Stimulated activated CD8-positive, alpha-beta memory T cell treated with anti-CD3 and anti-CD28 coated beads, Interleukin-2, amount 100 ng/mL, for 48 hours (primary cell): ENCODE measurements at regions not wholly inside any gene's neighbourhood (a gene's known extent, or its start where the extent isn't known, plus 50 kb on each side); places are given as distances from the start of the nearest gene placed in this dataset.
A peak's percentile ranks its signal among the peaks of the same experiment; 100 is the strongest.

Experiments
- DNase-seq, 2 donors: peaks; one replicate each; pipeline ENCODE4 v3.0.0-alpha.2; 2020; ENCODE audit warnings: low read depth in 2 of 2

DNA sequence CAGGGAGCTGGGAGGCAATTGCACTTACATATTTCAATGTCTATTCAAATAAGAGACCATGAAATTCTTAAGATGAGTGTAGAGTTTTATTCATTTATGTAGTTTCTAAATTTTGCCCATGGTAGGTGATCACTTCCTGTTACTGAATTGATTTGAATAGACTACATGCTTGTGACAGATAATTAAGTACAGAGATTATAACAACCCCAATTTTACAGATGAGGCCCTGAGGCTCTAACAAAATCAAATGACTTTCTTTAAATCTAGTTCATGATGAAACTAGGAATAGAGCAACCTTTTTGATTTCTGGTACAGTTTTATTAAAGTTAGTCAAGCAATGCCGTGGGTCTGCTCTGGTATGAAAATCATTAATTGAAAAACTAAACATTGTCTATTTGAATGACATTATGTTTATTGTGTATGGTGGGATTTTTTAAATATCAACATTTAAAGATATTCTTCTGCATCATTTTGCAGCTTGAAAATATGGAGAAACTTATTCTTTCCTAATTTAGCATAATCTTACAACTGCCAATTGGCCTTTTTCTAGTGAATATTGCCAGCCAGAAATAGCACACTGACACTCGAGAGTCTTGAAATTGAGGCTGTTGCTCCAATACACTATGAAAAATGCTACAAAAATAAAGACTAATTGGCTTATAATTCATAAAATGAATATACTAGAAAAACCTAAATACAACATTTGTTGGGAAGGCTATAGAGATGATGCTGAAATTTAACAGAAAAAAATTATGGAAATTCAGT, 308.9 kb downstream of the SLC6A15 start:
- no peak for DNase-seq

DNA sequence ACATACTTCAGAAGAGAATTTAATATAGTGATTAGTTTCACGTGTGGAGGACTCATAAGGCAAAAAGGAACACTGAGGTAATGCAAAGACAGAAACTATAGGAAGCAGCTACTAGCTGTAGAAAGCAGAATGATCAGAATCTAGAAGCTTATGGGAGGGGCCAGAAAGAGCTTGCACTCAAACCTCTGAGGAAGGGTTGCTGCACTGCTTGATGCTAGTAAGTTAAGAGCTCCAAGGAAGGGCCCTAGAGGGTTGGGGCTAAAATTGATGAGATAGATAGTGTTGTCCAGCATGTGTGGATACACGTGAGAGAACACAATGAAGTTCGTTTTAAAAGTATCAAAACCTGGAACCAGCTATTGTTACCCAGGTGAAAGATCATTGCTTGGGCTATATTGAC, 311.1 kb downstream of the SLC6A15 start:
- no peak for DNase-seq

DNA sequence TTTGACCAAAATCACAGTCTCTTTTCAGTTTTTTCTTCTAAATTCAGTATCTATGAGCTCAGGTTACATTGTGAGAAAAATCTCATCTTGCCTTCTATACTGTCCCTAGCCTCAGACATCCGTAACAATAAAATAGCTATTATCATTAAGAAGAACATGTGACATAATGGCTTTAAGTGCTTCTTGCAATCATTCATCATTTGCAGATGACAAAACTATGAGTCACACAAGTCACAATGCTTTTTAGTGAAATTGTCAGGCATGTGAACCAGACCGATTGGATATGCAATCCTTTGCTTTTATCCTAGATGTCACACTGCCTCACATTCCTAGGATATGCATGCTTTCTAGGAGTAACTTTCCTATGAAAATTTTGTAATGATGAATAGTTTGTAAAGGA, 313.1 kb downstream of the SLC6A15 start:
- no peak for DNase-seq

DNA sequence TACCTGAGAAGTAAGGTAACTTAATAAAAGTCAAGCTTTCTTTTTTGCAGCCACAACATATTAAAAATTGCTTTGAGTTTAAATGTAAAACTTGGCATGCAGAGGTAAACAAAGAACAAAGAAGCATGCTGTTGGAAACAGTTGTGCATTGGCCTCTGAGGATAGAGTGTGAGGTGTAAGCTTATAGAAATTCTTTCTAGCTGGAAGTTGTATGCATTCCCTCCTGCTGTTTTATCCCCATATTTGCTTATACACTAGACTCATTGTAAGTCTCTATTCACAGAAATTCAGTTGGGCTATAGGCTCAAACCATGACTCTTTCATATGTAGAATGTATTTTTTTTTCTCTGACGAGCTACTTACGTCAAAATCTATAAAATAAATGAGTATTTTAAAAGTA, 316.3 kb downstream of the SLC6A15 start:
- no peak for DNase-seq

DNA sequence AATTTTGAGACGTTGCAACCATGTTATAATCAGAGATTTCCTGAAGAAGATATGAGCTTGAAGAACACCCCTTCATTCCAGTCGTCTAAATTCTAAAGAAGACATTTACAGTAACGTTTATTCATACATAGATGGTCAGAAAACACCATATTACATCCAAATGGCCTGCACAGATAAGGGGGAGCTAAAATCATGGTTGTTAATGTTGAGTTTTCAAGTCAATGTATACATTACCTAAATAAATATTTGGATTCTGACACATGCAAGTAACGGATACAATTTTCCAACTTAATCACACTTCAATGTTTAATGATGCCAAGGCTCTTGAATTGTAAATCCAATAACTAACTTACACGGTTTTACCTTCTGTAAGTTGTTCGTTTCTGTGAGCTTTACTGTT, 318.4 kb downstream of the SLC6A15 start:
- DNase-seq = no peak

DNA sequence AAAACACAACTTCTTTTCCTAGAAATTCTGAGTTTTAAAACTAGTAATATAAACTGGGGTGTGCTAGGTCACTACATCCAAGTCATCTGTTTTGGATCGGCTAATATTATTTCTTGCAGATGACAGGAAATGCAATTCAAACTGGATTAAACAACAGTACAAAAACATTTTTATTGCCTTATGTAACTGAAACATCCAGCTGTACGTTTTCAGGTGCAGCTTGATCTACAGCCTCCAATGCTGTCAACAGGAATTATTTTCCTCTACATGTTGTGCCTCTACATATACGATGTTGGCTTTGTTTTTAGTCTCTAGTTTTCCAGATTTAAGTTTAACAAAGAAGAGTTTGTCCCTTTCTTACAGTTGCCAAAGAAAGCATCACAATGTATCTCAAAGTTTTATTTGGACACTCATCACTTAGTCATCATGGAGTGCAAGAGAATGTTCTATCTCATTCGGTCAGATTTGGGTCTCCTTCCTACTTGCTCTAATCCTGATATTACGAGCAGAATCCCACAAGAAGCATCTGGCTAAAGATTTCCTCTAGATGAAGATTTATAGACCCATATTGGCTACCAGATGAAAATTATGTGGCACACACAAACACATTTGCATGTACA, 326.7 kb downstream of the SLC6A15 start:
- DNase-seq = no peak

DNA sequence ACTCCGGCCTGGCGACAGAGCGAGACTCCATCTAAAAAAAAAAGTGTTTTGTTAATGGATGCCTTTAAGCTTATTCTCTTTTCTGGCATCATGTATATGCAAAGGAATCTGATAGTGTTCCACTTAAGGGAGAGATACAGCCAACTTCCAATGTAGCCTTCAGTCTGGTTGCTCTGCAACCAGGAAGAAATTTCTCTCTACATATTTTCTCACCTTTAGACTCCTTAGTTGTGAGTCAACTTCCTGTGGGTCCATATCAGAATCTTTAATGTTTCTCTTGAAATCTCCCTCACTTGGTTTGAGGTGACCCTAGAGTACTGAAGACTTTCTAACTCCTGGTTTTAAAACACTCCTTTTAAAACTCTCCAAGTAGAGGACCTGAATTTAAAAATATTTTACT, 340.4 kb downstream of the SLC6A15 start:
- no peak for DNase-seq

DNA sequence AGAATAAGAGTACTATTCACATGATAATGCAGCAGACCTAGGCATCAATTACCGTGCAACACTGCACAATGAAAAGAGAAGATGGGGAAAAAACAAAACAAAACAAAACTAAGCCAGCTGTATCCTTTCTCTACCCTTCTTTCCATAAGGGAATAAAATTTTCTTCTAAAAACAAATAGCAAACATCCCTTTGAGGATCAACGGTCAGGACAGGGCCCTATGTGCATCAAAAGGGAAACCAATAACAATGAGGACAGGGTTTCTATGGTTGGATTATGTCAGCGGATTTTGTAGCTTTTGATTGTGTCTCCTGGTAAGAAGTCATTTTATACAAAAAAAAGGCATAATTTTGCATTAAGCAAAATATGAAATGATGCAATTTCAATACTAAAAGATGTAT, 350.3 kb downstream of the SLC6A15 start:
- no peak for DNase-seq

DNA sequence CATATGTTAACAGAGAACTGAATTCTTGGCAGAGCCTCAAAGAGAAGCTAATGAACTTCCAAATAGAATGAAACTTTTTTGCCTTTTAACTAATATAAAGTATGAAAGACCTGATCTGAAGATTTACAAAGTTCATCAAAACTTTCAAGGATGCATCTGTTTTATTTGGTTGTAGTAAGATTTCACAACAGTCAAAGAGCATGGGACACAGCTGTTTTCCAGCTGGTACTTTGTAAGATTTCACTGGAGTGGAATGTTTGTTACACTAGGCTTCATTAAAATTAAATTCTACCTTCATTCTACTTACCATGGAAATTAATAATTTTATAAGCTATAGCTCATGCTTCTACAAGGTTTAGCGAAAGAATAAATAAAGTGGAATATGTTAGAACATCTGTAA, 351.2 kb downstream of the SLC6A15 start:
- DNase-seq = no peak

DNA sequence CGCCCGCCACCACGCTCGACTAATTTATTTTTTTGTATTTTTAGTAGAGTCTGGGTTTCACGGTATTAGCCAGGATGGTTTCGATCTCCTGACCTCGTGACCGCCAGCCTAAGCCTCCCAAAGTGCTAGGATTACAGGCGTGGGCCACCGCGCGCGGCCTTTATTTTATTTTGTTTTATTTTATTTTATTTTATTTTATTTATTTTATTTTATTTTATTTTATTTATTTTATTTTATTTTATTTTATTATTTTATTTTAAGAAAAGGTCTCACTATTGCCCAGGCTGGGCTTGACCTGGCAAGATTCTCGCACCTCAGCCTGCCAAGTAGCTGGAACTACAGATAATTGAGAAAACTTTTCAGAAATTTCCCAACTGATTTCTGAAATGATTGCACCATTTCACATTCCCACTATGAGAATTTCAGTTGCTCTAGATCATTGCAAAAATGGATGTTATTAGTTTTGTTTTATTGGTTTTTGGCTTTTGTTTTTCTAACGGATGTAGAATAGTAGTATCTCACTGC, 358.3 kb downstream of the SLC6A15 start:
- DNase-seq = no peak

DNA sequence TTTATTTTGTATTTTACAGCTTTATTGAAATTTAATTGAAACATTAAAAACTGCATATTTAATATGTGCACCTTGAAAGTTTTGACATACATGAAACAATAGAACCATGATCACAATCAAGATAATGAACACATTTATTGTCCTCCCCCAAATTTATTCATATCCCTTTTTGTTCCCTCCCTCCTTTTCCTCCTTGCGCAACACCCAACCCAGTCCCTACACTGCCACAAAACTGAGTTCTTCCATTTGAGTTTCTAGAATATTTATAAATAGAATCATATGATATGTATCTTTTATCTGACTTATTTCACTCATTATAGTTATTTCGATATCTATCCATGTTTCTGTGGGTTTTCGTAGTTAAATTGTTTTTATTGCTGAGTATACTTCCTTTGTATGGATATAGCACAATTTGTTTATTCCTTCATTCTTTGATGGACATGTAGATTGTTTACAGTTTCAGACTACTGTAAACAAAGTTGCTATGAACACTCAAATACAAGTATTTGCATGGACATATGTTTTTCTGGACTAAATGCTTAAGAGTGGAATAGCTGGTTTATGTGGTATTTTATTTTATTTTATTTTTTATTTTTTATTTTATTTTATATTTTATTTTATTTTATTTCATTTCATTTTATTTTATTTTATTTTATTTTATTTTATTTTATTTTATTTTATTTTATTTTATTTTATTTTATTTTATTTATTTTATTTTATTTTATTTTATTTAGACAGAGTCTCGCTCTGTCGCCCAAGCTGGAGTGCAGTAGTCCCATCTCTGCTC, 359.1 kb downstream of the SLC6A15 start:
- DNase-seq = no peak

DNA sequence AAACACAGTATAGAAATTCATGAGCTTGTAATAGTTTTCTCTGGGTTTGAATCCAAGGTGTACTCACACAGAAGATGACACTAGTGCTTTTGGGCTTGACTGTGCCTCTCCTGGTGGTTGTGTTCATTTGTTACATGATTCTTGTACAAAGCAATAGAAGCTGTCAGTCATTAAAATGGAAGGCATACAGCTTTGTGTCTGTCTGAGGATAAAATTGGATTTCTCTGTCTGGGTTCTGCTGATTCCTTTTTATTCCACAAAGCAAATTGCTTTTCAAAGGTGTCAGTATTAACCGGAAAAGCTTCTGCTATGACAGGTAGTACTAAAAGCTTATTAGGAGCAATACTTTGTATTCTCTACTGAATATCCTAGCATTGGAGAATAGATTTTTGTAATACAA, 361.2 kb downstream of the SLC6A15 start:
- DNase-seq = no peak

DNA sequence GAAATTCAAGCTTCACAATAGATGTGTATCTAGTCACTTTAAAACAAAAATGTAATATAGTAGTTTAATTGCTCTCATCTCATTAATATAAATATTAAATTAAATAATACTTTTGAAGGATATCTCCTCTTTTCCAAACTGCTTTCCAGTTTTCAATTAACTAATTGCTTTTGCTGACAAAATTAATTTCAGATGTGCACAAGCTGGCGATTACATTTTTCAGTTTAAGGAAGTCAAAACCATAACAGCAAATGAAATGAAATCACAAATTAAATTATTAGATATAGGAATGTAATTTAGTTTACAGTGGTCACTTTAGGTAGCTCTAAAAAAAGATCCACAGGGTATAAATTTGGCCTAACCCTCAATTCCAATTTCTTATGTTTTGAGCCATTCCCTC, 362.1 kb downstream of the SLC6A15 start:
- DNase-seq = no peak

DNA sequence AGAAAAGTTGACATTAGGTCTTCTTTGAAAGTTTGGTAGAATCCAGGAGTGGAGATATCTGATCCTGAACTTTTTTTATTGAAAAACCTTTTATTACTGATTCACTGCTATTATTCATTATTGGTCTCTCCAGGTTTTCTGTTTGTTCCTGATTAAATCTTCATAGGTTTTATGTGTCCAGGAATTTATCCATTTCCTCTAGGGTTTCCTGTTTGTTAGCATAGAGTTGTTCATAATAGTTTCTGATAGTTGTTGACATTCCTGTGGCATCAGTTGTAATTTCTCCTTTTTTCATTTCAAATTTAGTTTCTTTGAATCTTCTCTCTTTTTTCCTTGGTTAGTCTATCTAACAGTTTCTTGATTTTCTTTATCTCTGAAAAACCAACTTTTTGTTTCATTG, 370.3 kb downstream of the SLC6A15 start:
- DNase-seq = no peak

DNA sequence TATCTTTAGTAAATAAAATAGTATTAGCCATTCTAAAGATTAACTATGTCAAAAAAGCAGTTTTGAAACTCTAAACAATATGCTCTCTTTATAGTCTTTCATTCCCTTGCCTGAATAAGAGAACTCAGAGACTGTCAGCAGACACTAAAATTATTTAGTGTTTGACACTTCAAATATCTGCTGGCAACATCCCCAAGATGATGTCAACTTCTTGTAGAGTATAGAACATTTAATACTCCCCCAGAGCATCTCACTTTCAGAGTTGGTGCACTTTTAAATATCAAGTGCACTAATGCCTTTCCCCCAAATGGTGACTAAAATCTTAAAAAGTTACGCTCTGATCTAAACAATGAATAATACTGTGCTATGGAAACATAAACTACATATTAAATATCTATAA, 374.9 kb downstream of the SLC6A15 start:
- DNase-seq = no peak

DNA sequence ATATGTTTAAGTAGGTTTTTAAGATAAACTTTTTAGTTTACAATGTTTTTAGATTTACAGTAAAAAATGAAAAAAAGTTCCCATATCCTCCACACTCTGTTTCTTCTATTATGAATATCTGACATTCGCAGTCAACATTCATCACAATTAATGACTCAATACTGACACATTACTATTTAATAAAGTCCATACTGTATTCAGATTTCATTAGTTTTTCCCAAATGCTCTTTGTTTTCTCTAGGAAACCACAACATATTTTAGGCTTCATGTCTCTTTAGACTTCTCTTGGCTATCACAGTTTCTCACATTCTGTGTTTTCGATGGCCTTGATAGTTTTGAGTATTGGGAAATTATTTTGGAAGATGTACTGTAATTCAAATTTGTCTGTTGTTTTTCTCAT, 399.8 kb downstream of the SLC6A15 start:
- DNase-seq = no peak

DNA sequence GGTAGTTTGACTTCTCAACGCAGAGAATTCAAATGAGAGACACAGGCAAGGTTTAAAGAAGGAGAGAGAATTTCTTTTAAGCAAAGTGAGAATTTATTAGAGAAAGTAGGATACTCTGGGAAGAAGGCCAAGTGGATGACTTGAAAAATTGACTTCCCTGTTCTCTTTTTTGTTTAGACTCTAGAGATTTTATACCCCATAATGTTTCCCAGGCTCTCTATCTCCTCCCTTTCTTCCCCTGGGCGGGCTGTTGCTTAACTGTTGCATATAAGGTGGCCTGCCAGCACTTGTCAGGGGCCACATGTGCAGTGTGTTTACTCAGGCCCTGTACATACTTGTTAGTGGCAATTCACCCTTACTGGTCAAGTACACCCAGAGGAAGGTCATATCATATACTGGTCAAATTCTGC, 403.7 kb downstream of the SLC6A15 start:
- DNase-seq = no peak

DNA sequence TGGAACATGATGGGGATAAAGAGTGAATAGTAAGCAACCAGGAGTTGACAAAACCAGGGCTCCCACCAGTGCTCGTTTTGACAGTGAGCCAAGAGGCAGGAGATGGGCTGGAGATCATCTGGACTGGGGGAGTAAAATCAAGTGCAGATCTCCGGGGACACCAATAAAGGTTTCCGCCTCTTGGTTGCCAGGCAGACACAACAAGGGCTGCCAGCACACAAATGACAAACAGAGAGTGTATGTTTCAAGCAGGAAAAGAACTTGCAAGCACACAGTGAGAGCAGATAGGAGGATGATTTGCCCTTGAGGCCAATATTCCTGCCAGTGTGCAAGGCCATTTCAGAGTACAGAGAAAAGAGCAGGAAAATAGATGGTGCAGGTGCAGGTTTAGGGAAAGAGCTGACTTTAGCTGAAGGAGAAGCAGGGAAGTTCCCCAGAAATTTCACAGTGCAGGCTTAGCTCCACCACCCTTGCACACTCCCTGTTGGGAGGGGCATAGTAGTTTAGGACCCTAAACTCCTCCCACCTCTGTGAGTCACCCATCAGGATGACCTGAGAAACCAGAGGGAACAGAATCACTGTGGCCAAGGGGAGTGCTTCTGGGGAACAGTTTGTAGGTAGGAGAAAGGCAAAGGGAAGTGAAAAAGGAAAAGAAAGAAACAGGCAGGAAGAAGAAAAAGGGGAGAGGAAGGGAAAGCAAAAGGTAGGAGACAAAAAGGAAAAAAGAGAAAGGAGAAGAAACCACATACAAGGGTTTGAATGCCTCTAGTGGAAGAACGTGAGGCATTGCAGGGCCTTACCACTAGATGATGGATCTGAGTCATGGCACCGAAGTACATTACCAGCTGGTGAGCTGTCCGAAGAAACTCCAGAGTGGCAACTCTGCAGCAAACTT, 404.4 kb downstream of the SLC6A15 start:
- DNase-seq = no peak

DNA sequence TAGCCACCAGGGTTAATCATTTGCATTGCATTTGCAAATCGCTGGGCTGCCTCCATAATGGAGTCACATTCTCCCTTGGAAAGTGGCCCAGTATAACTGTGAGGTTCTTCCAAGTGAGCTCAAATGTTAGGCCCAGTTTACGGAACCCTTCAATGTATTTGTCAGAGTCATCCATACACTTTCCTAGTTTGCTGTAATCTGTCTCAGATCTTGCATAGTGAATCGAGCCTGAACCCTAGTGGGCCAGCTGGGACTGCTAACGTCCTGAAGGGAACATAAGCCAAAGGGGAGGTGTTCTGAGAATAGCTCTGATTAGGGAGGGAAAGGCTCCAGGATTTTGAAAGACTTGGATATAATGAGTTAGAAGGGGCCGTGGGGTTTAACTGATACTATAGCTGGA, 406.3 kb downstream of the SLC6A15 start:
- DNase-seq = no peak

DNA sequence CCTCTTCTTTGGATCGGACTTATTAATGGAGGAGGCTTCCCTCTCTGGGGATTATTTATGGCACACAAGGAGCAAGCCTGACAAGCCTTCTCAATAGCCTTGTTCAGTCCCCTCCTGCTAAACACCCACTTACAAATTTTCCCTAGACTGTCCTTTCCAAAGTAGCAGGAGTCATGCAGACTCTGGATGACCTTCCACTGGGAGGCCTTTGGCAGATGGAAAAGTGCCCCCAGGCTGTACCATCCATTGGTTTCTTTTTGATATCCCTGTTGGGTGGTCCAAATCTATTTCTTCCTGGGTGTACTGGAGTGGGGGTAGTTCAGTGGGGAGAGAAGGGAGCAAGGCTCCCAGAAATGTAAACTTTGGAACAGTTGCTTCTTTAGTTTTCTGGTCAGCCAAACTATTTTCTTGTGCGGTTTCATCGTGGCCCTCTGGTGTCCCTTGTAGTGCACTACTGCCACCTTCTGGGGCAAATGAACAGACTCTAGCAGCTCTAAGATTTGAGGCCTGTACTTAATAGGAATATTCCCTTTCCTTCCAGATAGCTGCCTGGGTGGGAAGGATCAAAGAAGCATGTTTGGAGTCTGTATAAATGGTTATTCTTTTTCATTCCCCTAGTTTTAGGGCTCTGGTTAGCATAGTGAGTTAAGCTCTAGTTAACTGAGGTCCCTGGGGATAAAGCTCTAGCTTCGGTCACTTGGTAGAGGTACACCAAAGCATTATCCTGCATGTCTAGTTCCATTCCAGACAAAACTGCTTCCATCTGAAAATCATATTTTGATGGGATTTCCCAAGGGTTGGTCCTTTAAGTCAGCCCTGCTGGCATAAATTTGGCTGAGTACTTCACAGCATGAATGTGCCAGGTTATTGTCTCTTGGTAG, 409.5 kb downstream of the SLC6A15 start:
- DNase-seq = peak in 1 of 2 donors; percentile 4
